Colonic mucosa (tissue), 4 donors: ENCODE measurements at regions not wholly inside any gene's neighbourhood (a gene's known extent, or its start where the extent isn't known, plus 50 kb on each side); places are given as distances from the start of the nearest gene placed in this dataset.

Source experiments
- DNase-seq: peaks from one replicate; pipeline ENCODE4 v3.0.0-alpha.2; 2020
- H3K27ac ChIP-seq: fragments of 200-600 bp; one replicate; pipeline ENCODE4 v1.8.0; 2021
- H3K27me3 ChIP-seq: fragments of 200-600 bp; one replicate; pipeline ENCODE4 v1.8.0; 2021
- H3K36me3 ChIP-seq: fragments of 200-600 bp; one replicate; pipeline ENCODE4 v1.8.0; 2021
- H3K4me1 ChIP-seq: fragments of 200-600 bp; one replicate; pipeline ENCODE4 v1.8.0; 2021; ENCODE audit warnings: mild to moderate bottlenecking
- H3K4me3 ChIP-seq: fragments of 200-600 bp; one replicate; pipeline ENCODE4 v1.8.0; 2021
- H3K9ac ChIP-seq, 2 donors: one replicate each; pipeline ENCODE4 v1.7.0; 2013; ENCODE audit warnings: control low read depth in 2 of 2, low read depth in 2 of 2, low read length in 2 of 2
- H3K9me3 ChIP-seq: fragments of 200-600 bp; one replicate; pipeline ENCODE4 v1.8.0; 2021
- CTCF ChIP-seq: fragments of 200-600 bp; IDR thresholded peaks from one replicate; pipeline ENCODE4 v1.8.0; 2022; ENCODE audit warnings: antibody characterized with exemption, mild to moderate bottlenecking
- intact Hi-C: fragments of 100-400 bp; cut with DNase I; formaldehyde crosslinking; loops from one replicate; pipeline ENCODE4 v1.14.1; 2022
- donor health status: healthy.
- donor health status: DM: no; HTN: no; CAD: no.
- donor health status: DM: no; HTN: no; CAD: no.

- Histone ChIP-seq H3K36me3 (no peaks in the 10 kb centered on the region), H3K9ac (no peak overlapping the region), H3K4me1 (no peaks in the 10 kb centered on the region), H3K27me3 (no peaks in the 10 kb centered on the region), H3K27ac (no peak overlapping the region), H3K9me3 (no peaks in the 10 kb centered on the region), H3K4me3 (no peak overlapping the region)
- no peak for TF ChIP-seq CTCF
- no peak for DNase-seq
- intact Hi-C loops, result no loop called here
Observed at GRCh38 chr6:12221856-12222255, 68.3 kb upstream of the EDN1 start.

- intact Hi-C loops, result no loop called here
- no peak overlapping the region for H3K4me3 ChIP-seq
- no peak for DNase-seq
- H3K27me3 ChIP-seq, result no peaks in the 10 kb centered on the region
- TF ChIP-seq CTCF, result no peak
- H3K9ac ChIP-seq, result no peak overlapping the region
- no peaks in the 10 kb centered on the region for H3K4me1 ChIP-seq
- H3K36me3 ChIP-seq, result no peaks in the 10 kb centered on the region
- H3K9me3 ChIP-seq, result no peaks in the 10 kb centered on the region
- no peak overlapping the region for H3K27ac ChIP-seq
Observed at GRCh38 chr6:12222405-12223366, 67.5 kb upstream of the EDN1 start.

- no peaks in the 10 kb centered on the region for H3K27me3 ChIP-seq
- H3K4me3 ChIP-seq, result no peak overlapping the region
- no peak for TF ChIP-seq CTCF
- H3K27ac ChIP-seq, result no peak overlapping the region
- H3K9ac ChIP-seq, result no peak overlapping the region
- intact Hi-C loops, result no loop called here
- no peaks in the 10 kb centered on the region for H3K9me3 ChIP-seq
- no peaks in the 10 kb centered on the region for H3K4me1 ChIP-seq
- no peaks in the 10 kb centered on the region for H3K36me3 ChIP-seq
- no peak for DNase-seq
Observed at GRCh38 chr6:12223383-12223782, 66.8 kb upstream of the EDN1 start.

GRCh38 chr6:12224251-12224650 is 65.9 kb upstream of the EDN1 start:
- no peaks in the 10 kb centered on the region for H3K36me3 ChIP-seq
- H3K9me3 ChIP-seq, result no peaks in the 10 kb centered on the region
- H3K27ac ChIP-seq, result no peak overlapping the region
- TF ChIP-seq CTCF, result no peak
- no peak overlapping the region for H3K9ac ChIP-seq
- DNase-seq, result no peak
- H3K4me1 ChIP-seq, result no peaks in the 10 kb centered on the region
- H3K27me3 ChIP-seq, result no peaks in the 10 kb centered on the region
- intact Hi-C loops, result no loop called here
- H3K4me3 ChIP-seq, result no peak overlapping the region

- Histone ChIP-seq H3K4me3 (no peak overlapping the region), H3K27ac (peak overlapping the region; percentile 19), H3K9ac (peak overlapping the region in 1 of 2 donors; percentile 23), H3K36me3 (no peaks in the 10 kb centered on the region), H3K27me3 (no peaks in the 10 kb centered on the region), H3K9me3 (no peaks in the 10 kb centered on the region), H3K4me1 (no peaks in the 10 kb centered on the region)
- intact Hi-C loops, result no loop called here
- peak; percentile 79 for DNase-seq
- no peak for TF ChIP-seq CTCF
Observed at GRCh38 chr6:12228447-12229146, 61.6 kb upstream of the EDN1 start.
